ENCODE measurements at regions not wholly inside any gene's neighbourhood (a gene's known extent, or its start where the extent isn't known, plus 50 kb on each side); places are given as distances from the start of the nearest gene placed in this dataset.

DNA sequence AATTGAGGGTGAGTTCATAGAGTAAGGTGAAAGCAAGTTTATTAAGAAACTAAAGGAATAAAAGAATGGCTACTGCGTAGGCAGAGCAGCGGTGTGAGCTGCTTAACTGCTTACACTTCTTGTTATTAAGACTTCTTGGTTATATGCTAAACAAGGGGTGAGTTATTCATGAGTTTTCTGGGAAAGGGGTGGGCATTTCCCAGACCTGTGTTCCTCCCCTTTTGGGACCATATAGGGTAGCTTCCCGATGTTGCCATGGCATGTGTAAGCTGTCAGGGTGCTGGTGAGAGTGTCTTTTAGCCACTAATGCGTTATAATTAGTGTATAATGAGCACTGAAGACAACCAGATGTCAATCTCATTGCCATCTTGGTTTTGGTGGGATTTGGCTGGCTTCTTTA, 126.5 kb downstream of the ARSF start:
- TF ChIP-seq, protein P1, sequence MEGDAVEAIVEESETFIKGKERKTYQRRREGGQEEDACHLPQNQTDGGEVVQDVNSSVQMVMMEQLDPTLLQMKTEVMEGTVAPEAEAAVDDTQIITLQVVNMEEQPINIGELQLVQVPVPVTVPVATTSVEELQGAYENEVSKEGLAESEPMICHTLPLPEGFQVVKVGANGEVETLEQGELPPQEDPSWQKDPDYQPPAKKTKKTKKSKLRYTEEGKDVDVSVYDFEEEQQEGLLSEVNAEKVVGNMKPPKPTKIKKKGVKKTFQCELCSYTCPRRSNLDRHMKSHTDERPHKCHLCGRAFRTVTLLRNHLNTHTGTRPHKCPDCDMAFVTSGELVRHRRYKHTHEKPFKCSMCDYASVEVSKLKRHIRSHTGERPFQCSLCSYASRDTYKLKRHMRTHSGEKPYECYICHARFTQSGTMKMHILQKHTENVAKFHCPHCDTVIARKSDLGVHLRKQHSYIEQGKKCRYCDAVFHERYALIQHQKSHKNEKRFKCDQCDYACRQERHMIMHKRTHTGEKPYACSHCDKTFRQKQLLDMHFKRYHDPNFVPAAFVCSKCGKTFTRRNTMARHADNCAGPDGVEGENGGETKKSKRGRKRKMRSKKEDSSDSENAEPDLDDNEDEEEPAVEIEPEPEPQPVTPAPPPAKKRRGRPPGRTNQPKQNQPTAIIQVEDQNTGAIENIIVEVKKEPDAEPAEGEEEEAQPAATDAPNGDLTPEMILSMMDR (IDR thresholded peaks at IDR 0.05) = no peak
- TF ChIP-seq POLR2A (IDR thresholded peaks at IDR 0.05) = no peak

Data from right lobe of liver (tissue), 4 donors.